ENCODE measurements at regions not wholly inside any gene's neighbourhood (a gene's known extent, or its start where the extent isn't known, plus 50 kb on each side); places are given as distances from the start of the nearest gene placed in this dataset.
"Not testable (repeated sequence)": the region's sequence is repeated elsewhere in the genome, so short reads cannot be mapped to it uniquely, and the experiment has no call there.

DNA sequence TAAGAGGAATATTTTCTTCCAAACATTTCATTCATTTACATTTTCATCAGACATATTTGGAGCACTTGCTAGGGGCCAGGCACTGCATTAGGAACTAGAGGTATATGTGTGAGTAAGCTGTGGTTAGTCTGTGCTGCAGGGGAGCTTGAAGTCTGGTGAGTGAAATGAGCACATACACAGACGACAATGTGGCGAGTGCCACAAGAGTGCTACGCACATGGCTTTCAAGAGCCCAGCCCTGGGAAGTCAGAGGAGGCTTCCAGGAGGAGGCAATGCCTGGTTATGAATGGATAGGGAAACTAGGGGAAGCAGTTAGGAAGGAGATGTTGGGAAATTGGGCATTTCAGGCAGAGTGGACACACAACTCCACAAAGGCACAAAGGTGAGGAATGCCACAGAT lies 171.8 kb downstream of the IER5 start:
- DNase-seq: no peak

DNA sequence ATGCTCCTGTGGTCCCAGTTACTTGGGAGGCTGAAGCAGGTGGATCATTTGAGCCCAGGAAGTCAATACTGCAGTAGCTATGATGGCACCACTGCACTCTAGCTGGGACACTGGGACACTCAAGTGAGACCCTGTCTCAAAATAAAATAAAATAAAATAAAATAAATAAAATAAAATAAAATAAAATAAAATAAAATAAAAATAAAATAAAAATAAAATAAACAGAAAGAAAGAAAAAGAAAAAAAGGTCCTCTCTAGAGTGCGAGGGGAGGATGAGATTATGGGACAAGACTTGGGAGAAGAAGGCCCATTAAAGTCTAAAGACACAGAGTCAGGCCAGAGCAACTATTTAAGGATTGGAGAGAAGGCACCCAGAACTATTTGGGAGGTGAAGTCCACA lies 172.5 kb downstream of the IER5 start:
- DNase-seq: no peak

DNA sequence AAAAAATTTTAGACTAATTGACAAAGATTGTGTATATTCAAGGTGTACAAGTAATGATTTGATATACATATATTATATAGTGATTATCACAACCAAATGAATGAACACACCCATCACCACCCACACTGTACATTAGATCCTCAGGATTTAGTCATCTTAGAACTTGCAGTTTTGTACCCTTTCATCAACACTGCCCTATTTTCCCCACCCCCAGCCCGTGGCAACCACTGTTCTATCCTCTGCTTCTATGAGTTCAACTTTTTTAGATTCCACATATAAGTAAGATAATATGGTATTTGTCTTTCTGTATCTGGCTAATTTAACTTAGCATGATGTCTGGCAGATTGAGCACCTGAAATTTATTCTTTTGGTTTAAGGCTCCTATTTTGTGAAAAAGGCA lies 173.6 kb downstream of the IER5 start:
- DNase-seq: no peak

DNA sequence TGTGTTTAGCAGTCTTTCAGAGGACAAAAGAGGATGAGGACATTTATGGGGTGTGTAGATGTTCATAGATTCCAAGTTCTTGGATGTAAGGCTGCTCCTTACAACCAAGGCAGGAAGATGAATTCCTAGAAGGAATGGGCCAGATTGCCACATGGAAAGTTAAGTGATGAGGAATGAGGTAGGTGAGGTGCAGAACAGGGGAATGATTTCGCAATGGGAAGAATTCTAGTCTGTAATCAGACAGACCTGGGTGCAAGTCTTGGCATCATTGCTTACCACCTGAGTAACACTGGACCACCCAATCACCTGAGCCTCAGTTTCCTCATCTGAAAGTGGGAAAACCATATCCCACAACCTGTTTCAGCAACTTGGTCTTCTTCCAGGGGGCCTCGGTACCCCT lies 174.9 kb downstream of the IER5 start:
- DNase-seq: no peak

DNA sequence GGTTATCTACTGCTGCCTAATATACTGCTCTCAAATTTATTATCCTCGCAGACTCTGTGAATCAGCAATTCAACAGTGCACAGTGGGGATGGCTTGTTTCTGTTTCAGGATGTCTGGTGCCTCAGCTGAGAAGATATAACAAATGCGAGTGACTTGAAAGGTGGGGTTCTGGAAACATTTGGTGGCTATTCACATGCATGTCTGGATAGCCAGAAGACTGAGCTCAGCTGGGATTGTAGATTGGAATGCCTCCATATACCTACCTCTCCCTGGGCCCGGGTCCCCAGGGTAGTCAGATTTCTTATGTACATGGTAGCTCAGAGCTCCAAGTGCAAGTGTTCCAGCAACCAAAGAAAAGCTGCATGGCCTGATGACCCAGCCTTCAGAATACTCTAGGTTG lies 176.3 kb downstream of the IER5 start:
- no peak for DNase-seq

DNA sequence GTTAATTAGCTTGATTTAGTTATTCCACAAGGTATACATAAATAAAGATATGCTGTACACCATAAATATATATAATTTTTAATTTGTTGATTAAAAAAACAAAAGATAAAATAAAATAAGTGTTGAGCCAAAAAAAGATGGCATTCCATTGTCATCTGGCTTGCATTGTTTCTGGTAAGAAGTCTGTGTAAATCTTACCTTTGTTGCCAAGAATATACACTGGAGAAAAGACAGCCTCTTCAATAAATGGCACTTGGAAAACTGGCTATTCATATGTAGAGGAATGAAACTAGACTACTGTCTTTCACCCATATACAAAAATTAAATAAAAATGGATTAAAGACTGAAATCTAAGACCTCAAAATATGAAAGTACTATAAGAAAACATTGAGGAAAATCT lies 196.5 kb downstream of the IER5 start:
- DNase-seq: no peak

DNA sequence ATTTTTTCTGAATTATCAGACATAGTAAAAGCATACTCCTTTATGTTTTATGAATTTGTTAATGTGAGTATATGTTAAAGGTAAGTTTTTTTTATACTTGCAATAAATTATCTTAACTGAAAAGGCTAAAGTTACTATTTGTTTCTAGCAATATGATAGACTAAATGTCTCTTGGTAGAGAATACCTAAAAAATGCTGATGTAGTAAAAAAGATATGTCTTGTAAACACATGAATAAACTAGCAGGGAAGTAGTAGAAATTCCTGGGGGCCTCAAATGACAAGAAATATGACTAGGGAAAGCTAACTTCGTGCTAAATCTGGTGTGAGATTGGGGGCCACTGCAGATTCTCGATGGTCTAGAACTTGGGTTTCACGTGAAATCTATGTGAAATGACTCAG lies 188.1 kb upstream of the CACNA1E start:
- DNase-seq: no peak

DNA sequence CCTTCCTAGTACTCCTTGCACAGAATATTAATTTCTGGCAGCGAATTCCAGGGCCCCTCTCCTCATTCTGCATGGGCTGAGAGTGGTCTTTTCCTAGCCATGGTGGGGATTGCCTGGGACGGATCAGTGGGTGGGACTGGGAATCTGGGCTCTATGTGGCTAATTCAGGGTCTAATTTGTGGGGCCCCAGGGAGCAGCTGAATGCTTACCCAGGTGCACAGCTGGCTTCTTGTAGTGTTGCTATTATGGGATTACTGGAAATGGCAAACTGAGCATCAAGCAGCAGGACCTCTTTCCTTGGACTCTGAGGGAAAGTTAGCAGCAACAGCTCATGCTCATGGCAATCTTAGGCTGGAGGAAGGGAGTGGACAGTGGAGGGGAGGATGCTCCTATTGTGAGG lies 187.1 kb upstream of the CACNA1E start:
- DNase-seq: no peak

DNA sequence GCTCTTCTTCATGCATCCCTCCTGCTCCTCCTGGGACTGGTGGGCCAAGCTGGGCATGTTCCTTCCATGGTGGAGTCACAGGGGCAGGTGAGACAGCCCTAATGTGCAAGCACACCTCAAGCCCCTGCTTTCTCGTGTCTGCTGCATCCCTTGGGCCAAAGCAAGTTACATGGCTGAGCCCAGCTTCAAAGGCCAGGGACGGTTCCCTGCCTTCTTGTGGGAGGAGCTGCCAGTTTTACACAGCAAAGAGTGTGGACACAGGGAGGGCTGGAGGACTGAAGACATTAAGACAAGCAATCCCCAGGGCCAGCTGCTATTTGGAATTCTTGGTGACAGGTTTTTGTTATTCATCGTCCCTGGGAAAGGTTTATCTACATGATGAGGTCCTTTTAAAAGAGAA lies 175.2 kb upstream of the CACNA1E start:
- DNase-seq: no peak

DNA sequence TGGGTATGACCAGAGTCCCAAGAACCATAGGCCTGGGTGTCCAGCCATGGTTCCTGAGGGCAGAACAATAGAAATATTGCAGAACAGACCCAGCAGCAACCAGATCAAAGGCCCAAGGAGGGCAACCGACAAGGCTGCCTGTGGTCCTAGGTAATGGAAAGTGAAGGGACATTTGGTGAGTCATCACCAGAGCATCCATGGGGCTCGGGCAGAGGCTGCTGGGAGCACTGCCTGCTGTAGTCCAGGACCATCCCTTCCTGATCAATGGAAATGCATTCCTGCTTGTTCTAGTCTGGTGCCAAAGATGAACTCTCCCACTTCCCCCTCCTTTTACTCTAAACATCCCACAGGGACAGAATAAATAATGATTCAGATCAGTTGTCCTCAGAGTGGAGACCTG lies 172.8 kb upstream of the CACNA1E start:
- DNase-seq: no peak

DNA sequence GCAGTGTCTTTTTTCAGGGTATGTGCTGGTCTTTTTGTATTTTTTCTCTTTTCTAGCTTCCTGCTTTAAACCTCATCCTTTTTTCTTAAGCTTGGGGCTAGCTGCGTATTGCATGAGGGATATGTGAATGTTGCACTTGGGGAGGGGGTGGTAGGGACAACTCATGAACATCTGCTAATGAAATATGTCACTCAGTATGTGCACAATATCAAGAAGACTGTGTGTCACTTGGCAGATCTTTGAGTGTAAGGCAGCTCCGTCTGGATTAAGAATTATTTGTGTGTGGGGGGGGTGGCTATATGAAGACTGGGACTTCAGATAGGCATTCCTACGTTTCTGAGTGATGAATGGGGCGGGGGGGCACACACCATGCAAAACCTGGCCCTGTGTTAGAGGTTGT lies 170.4 kb upstream of the CACNA1E start:
- no peak for DNase-seq

DNA sequence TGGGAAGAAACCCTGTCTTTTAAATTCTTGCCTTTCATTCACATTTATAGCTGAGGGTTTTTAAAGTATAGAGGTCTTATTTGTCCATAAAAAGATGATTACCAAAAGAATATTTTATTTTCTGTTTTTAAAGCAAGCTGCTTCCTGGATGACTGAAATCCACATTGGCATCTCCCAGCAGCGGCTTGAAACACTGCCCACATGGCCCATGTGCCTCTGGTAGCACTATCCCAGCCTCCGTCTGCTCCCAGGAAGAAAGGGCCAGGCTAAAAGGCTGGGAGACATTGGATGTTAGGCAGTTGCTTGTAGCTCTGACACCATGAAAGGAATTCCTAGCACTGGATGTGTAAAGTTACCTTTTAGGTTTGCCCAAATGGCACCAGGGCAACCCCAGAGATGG lies 169.9 kb upstream of the CACNA1E start:
- no peak for DNase-seq

DNA sequence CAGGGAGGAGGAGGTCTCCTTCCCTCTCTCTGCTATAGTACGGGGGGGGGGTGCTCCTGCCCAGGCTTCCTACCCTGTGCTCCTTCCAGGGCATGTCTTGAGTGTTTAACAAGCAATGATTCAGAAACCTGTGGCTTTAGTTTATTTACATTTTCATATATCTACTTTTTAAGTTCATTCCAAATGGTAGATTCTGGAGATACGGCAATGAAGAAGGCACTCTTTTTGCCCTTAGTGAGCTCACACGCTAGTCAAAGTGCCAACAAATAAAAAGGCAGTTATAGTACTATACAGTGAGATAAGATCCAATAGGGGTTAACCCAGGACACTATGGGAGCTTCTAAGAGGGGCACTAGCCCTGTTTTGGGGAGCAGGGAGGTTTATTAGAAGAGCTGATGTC lies 169.3 kb upstream of the CACNA1E start:
- no peak for DNase-seq

DNA sequence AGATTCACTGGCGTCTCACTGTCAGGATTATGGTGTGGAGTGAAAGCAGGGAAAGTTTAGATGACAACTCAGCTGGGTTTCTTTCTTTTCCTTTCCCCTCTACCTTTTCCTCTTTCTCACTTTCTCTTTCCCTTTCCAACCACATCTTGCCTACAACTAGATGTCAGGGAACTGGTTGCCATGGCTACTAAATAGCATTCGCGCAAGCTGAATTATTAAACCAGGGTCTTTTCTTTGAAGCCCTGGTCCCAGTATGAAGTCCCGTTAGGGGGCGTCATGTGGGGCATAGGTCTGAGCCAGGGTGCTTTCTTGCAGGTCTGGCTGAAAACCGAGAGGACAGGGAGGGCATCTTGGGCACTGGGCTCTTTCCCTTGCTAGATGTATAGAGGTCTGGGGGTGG lies 168.4 kb upstream of the CACNA1E start:
- DNase-seq: no peak

DNA sequence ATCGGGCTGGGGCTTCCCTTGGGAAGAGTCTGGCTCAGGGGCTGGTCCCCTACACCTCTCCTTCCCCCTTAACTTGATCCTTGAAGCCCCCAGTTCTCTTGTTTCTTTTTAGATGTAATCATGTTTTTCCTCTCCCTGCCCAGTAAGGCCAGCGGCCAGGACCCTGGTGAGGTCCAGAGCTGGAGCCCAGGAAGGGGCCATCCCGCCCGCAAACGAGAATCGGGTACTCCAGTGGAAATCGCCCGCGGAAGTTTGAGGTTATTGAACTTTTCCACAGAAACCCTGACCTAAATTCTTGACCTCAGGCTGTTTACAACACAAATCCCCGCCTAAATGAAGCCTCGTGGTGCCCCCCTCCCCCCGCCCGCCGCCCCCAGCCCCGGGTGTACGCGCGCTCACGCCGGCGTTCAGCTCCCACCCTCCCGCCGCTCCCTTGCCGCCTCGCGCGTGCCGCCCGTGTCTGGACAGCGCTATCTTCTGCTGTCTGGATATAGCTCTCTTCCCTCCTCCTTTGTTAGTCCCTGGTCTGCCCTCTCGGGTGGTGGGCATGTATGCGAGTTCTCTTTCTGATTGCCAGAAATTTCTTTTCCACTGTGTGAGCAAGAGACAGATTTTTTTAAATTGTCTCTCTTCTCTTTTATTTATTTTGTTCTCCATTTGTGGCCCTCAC lies 165.9 kb upstream of the CACNA1E start:
- no peak for DNase-seq

DNA sequence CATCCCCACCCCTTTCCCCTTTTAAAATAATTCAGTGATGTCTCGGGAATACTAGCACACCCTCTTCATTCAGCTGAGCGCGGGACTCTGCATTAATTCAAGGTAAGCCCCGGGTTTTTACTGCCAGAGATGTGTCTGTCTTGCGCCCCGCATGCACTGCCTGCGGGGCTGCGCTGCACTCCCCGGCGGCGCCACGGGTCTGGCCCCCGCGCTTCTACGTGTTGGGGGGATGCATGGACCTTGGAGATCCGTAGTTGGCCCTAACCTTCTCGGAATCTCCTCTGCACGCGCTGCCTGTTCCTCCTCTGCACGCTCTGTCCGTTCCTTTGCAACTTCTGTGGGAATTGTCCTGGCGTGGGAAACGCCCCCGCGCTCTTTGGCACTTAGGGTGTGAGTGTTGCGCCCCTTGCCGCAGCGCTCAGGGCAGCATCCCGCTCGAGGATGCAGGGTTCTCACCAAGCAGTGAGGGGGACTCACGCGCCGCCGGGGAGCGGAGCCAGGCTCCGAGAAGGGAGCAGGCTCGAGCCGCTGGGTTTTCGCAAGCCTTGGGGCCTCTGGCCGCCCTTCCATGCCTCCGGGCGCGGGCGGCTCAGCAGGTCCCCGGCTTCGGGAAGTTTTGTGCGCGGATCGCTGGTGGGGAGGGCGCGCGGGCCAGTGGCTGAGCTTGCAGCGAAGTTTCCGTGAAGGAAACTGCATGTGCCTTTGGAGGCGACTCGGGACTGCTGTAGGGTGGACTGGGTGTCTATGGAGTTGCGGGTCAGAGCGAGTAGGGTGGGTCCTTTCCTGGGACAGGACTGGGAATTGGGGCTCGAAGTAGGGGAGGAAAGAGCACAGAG lies 165.1 kb upstream of the CACNA1E start:
- DNase-seq: no peak

DNA sequence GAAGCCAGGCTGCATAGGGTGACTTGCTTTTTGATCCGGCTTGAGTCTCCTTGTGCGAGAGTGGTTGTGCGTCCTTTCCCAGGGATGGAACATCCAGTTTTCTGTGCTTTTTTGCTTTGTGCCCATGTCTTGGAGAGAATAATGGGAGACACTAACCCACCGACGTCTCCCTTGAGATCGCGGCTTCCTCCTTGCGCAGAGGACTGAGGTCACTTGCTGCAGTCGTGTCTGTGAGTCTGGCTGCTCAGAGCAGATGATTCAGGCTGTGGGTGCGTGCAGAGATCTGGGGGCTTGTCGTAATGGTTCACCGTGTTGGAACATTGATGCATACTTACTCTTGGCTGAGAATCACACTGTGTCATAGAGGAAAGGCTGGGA lies 164.5 kb upstream of the CACNA1E start:
- DNase-seq: no peak

DNA sequence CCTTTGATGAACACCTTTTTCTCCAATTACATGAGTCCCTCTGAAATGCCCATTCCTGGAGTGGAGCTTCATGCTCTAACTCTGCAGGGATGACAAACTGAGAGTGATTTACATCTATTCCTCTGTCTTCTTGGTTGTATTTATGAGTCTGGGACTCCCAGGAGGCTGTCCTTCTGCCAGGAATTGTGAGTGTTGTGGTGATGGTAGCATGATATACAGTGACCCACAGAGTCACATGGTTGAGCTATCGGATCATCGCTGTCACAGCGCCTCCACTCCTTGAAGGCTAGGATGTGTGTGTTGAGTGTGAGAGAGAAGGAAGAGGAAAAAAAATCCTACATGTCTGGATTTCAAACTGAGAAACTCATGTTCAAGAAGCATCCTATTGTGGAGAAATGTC lies 163.4 kb upstream of the CACNA1E start:
- DNase-seq: no peak

DNA sequence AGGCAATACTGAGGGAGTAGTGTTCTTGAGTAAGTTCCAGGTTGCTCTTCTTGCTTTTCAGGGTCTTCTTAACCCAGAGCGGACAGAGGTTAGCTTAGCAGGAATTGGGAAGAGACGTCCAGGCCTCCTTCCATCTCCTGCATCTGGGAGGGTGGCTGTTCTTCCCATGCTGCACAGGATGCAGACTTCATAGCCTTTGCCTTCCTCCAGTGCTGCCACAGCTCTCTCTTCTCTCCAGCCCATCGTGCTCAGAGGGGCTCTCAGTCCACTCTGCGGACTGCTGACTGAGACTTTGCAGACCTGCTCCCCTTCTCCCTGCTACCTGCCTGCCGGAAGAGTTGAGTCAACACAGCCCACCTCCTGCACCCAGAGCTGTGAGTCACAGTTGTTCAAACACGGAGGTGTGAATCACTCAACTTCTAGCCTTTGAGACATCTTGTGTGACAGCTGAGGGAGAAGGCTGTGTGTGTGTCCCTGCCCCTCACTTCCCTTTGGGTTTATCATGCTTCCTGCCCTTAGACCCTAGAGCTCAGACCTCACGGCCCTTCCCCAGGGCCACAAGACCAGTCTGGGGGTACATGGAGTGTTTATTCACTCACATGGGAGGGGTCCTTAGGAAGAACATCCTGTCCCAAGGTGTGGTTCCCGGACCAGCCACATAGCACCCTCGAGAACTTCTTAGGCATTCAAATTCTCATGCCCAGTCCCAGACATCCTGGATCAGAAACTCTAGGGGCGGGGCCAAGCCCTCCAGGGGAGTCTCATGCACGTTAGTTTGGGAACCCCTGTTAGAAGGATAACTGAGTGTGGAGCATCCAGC lies 158.3 kb upstream of the CACNA1E start:
- no peak for DNase-seq

DNA sequence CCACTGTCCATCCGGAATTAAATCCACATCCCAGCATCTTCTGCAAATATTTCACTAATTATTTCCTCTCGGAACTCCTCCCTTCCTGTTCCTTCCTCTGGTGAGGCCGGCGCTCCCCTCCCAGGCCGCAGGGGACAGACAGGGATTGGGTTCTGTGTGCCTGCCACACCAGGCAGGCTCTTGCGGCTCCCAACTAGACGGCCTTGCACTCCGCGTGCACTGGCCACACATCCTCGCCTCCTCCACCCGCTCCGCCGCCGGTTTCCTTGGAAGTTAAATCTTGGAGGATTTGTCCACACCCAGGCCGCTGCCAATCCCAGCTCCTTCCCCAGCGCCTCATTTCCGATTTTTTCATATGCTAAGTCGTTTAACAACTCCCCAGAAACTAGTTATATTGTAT lies 157.6 kb upstream of the CACNA1E start:
- not testable (repeated sequence) for DNase-seq

DNA sequence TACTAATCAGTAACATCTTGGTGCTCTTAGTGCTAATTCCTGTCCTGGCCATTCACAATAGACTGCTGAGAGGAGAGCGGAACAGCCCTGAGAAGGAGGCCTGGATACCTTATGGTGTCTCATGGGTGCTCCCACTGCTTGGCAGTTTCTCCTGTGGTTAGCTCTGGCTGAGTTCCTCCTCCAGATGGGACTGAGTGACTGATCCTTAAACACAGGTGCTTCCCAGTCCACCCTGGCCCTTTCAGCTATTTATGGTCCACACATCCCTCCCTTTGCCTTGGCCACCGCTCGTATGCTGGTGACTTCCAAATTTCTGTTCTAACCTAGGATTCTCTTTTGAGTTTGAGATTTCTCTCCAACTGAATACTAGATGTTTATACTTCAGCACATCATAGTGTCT lies 157.0 kb upstream of the CACNA1E start:
- no peak for DNase-seq

DNA sequence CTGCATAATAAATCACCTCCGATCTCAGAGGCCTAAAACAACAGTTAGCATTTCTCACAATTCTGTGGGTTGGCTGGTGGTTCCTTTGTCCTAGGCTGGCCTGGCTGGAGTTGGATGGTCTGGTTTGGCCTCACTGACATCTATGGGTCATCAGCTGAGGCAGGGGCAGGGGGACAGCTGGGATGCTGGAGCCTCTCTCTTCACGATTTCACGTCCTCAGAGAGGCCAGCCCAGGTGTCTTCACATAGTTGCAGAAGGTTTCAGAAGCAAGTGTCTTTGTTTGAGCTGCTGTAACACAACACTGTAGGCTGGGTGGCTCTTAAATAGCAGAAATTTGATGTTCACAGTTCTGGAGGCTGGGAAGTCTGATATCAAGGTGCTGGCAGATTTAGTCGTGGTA lies 155.5 kb upstream of the CACNA1E start:
- no peak for DNase-seq

DNA sequence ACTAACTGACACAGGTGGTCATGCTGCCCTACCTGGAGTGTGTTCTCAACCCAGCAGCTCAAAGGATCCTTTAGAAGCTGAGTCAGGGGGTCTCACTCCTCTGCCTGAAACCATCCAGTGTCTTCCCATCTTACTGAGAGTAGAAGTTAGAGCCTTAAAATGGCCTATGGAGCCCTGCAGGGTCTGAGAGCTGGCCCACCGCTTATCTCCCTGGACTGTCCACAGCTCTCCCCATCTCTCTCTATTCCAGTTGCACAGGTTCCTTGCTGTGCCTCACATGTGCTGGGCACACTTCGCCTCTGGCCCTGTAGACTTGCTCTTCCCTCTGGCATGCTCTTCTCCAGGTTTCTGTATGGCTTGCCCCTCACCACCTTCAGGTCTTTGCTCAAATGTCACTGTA lies 148.6 kb upstream of the CACNA1E start:
- no peak for DNase-seq

DNA sequence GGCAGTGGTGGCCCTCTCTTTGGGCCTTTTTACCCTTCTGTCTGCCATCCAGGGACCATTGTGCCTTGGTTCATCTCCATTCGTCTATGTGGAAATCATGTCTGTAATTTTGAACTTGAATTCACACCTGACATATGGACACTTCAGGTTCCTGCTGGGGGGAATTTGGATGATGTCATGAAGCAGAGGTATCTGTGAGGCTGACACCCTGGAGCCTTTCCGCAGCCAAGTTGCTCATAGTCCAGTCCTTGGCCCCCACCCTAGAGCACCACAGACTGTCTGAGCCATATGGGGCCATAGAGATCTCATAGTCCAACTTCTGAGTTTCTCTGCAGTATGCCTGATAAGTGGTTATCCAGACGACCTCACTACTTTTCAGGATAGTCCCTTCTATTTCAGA lies 147.7 kb upstream of the CACNA1E start:
- no peak for DNase-seq

All from occipital lobe (tissue), 1 donor.